Keratinocyte (primary cell): ENCODE measurements at regions not wholly inside any gene's neighbourhood (a gene's known extent, or its start where the extent isn't known, plus 50 kb on each side); places are given as distances from the start of the nearest gene placed in this dataset.
"Not testable (repeated sequence)": the region's sequence is repeated elsewhere in the genome, so short reads cannot be mapped to it uniquely, and the experiment has no call there.

ENCODE experiments used
- DNase-seq: peaks from one replicate; pipeline ENCODE4 v3.0.0-alpha.2; 2011; ENCODE audit warnings: low read depth, missing footprints, low spot score
- FAIRE-seq: peaks from 2 replicates; lab custom pipeline; 2011; peaks lifted over from hg19 to GRCh38; lab: Jason Lieb, UNC
- H2AFZ ChIP-seq: 2 replicates; pipeline ENCODE4 v1.6.0; 2012; ENCODE audit warnings: low read length, control low read depth, inconsistent platforms; ENCODE audit not compliant: control insufficient read depth
- H3K27ac ChIP-seq: 2 replicates; pipeline ENCODE4 v1.5.1; 2011; ENCODE audit warnings: low read length; ENCODE audit not compliant: control insufficient read depth, insufficient read depth
- H3K27me3 ChIP-seq: 3 replicates; pipeline ENCODE4 v1.6.0; 2011; ENCODE audit warnings: low read length; ENCODE audit not compliant: control insufficient read depth, insufficient read depth; ENCODE audit errors: extremely low read depth
- H3K36me3 ChIP-seq, 2 experiments: 2 replicates in 1 of 2; 3 replicates in 1 of 2; pipeline ENCODE4 v1.5.1; 2011; ENCODE audit warnings: low read length in 2 of 2, mild to moderate bottlenecking in 1 of 2; ENCODE audit not compliant: control insufficient read depth in 2 of 2, insufficient read depth in 2 of 2; ENCODE audit errors: extremely low read depth in 1 of 2
- H3K4me1 ChIP-seq: 3 replicates; pipeline ENCODE4 v1.5.1; 2011; ENCODE audit warnings: low read length; ENCODE audit not compliant: control insufficient read depth, insufficient read depth; ENCODE audit errors: extremely low read depth
- H3K4me2 ChIP-seq: 3 replicates; pipeline ENCODE4 v1.6.0; 2011; ENCODE audit warnings: low read depth, low read length; ENCODE audit not compliant: control insufficient read depth, insufficient read depth; ENCODE audit errors: extremely low read depth
- H3K4me3 ChIP-seq, 3 experiments: fragments of 200-600 bp in 1 of 3; sonication (generic) in 1 of 3; 2 replicates in 2 of 3; 3 replicates in 1 of 3; pipeline ENCODE4 v1.5.1; 2011 to 2016; ENCODE audit warnings: low read length in 3 of 3, mild to moderate bottlenecking in 3 of 3, control low read depth in 2 of 3, inconsistent platforms in 1 of 3, low read depth in 1 of 3, mixed read lengths in 1 of 3, mixed run types in 1 of 3, moderate library complexity in 1 of 3; ENCODE audit not compliant: control insufficient read depth in 2 of 3, insufficient read depth in 2 of 3; ENCODE audit errors: extremely low read depth in 1 of 3
- H3K79me2 ChIP-seq: 2 replicates; pipeline ENCODE4 v1.6.0; 2012; ENCODE audit warnings: low read length; ENCODE audit not compliant: control insufficient read depth, insufficient read depth
- H3K9ac ChIP-seq: 3 replicates; pipeline ENCODE4 v1.6.0; 2011; ENCODE audit warnings: low read length; ENCODE audit not compliant: control insufficient read depth, insufficient read depth; ENCODE audit errors: extremely low read depth
- H3K9me1 ChIP-seq: 3 replicates; pipeline ENCODE4 v1.6.0; 2011; ENCODE audit warnings: low read length; ENCODE audit not compliant: control insufficient read depth, insufficient read depth; ENCODE audit errors: extremely low read depth
- H3K9me3 ChIP-seq: 2 replicates; pipeline ENCODE4 v1.5.1; 2012; ENCODE audit warnings: low read depth, low read length; ENCODE audit not compliant: control insufficient read depth
- H4K20me1 ChIP-seq: 3 replicates; pipeline ENCODE4 v1.6.0; 2011; ENCODE audit warnings: low read length; ENCODE audit not compliant: control insufficient read depth, insufficient read depth; ENCODE audit errors: extremely low read depth
- CTCF ChIP-seq, 3 experiments: IDR thresholded peaks in 1 of 3; conservative IDR thresholded peaks in 1 of 3; optimal IDR thresholded peaks in 1 of 3; 2 replicates in 2 of 3; 3 replicates in 1 of 3; pipeline versions ENCODE3 to v1.5.1; 2011; ENCODE audit warnings: low read length in 3 of 3, mild to moderate bottlenecking in 3 of 3, moderate library complexity in 2 of 3, control low read depth in 1 of 3, inconsistent platforms in 1 of 3; ENCODE audit not compliant: insufficient read depth in 2 of 3; ENCODE audit errors: extremely low read depth in 1 of 3
- EZH2 ChIP-seq: IDR thresholded peaks from one replicate; pipeline ENCODE4 v1.6.1; 2012; ENCODE audit warnings: inconsistent platforms, mild to moderate bottlenecking, low read length, moderate library complexity
- dilution Hi-C: fragments of 300-500 bp; cut with MboI; formaldehyde crosslinking; loops from one replicate; pipeline ENCODE4 v1.7.0; 2020; ENCODE audit warnings: low sequenced_read_pairs; ENCODE audit not compliant: extremely low pct_ligation_motif_present

DNA sequence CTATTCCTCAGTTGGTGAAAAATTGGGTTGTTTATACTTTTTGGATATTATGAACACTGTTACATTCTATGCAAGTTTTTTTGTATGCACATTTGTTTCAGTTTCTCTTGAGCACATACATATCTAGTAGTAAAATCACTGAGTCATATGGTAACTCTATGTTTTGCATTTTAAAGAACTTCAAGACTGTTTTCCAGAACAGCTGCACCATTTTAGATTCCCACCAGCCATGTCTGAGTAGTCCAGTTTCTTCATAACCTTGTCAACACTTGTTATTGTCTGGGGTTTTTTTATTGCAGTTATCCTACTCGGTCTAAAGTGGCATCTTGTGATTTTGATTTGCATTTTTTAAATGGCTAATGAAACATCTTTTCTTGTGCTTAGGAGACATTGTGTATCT is 100.3 kb upstream of the OTOS start:
- no peak overlapping the region for H2AFZ ChIP-seq
- dilution Hi-C loops, result no loop called here
- H3K27me3 ChIP-seq, result no peaks in the 10 kb centered on the region
- no peak for TF ChIP-seq EZH2
- TF ChIP-seq CTCF (optimal IDR thresholded peaks at IDR 0.05 in 1 of 3, IDR thresholded peaks at IDR 0.05 in 1 of 3, conservative IDR thresholded peaks at IDR 0.05 in 1 of 3; ENCODE audit: extremely low read depth in 1 of 3, insufficient read depth in 2 of 3, low read length in 3 of 3), result no peak
- no peaks in the 10 kb centered on the region for H3K9me3 ChIP-seq
- H4K20me1 ChIP-seq, result no peaks in the 10 kb centered on the region
- no peaks in the 10 kb centered on the region for H3K9me1 ChIP-seq
- no peaks in the 10 kb centered on the region for H3K79me2 ChIP-seq
- no peak overlapping the region for H3K27ac ChIP-seq
- H3K36me3 ChIP-seq, result no peaks in the 10 kb centered on the region
- no peak overlapping the region for H3K9ac ChIP-seq
- no peak overlapping the region for H3K4me2 ChIP-seq
- FAIRE-seq (no peak), DNase-seq (no peak)
- H3K4me3 ChIP-seq, result no peak overlapping the region
- peaks cover 17% of the 10 kb centered on the region for H3K4me1 ChIP-seq

DNA sequence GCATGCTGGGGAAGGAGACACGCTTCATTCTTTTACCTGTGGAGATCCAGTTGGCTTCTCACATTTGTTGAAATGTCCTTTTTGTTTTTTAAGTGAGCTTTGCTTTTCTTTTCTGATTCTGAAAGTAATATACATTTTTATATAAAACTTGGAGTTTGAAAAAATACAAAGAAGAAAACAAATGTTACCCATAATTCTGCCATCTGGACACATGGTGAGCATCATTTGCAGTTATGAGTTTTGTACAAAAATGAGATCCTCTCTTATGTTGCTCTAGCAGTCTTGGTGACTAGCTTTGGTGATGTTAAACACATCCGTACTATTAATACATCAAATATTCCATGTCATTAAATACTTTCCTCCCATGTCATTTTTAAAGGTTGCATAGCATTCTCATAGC is 101.1 kb upstream of the OTOS start:
- H3K4me2 ChIP-seq, result no peak overlapping the region
- H4K20me1 ChIP-seq, result no peaks in the 10 kb centered on the region
- DNase-seq (no peak), FAIRE-seq (no peak)
- no peak overlapping the region for H3K27ac ChIP-seq
- H3K9me1 ChIP-seq, result no peaks in the 10 kb centered on the region
- H3K9me3 ChIP-seq, result no peaks in the 10 kb centered on the region
- H2AFZ ChIP-seq, result no peak overlapping the region
- H3K4me3 ChIP-seq, result no peak overlapping the region
- H3K79me2 ChIP-seq, result no peaks in the 10 kb centered on the region
- TF ChIP-seq CTCF (optimal IDR thresholded peaks at IDR 0.05 in 1 of 3, IDR thresholded peaks at IDR 0.05 in 1 of 3, conservative IDR thresholded peaks at IDR 0.05 in 1 of 3; ENCODE audit: extremely low read depth in 1 of 3, insufficient read depth in 2 of 3, low read length in 3 of 3) (no peak), EZH2 (no peak)
- no peaks in the 10 kb centered on the region for H3K27me3 ChIP-seq
- H3K9ac ChIP-seq, result no peak overlapping the region
- H3K4me1 ChIP-seq, result peaks cover 17% of the 10 kb centered on the region
- dilution Hi-C loops, result no loop called here
- no peaks in the 10 kb centered on the region for H3K36me3 ChIP-seq

DNA sequence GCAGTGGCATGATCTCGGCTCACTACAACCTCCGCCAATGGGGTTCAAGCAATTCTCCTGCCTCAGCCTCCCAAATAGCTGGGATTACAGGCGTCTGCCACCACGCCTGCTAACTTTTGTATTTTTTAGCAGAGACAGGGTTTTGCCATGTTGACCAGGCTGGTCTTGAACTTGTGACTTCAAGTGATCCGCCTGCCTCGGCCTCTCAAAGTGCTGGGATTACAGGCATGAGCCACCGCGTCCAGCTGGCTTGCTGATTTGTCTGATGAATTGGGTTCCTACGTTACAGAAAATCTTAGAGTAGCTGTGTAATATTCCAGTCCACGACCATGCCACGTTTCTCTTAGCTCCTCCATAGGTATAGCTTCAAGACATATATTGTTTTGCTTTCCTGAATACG is 102.6 kb upstream of the OTOS start:
- H3K4me1 ChIP-seq, result peaks cover 11% of the 10 kb centered on the region
- H2AFZ ChIP-seq, H3K9me3 ChIP-seq, H3K9me1 ChIP-seq, H3K27me3 ChIP-seq, DNase-seq, H3K36me3 ChIP-seq, H4K20me1 ChIP-seq, H3K79me2 ChIP-seq, H3K4me2 ChIP-seq, dilution Hi-C loops, H3K4me3 ChIP-seq, H3K9ac ChIP-seq, FAIRE-seq, H3K27ac ChIP-seq: not testable (repeated sequence)
